SJCRH30 (cell line): ENCODE measurements at regions not wholly inside any gene's neighbourhood (a gene's known extent, or its start where the extent isn't known, plus 50 kb on each side); places are given as distances from the start of the nearest gene placed in this dataset.
"Not testable (repeated sequence)": the region's sequence is repeated elsewhere in the genome, so short reads cannot be mapped to it uniquely, and the experiment has no call there.

Experiments
- DNase-seq, 2 experiments: peaks; one replicate each; pipeline ENCODE4 v3.0.0-alpha.2; 2015 to 2020
- H3K27ac ChIP-seq: fragments of 250-450 bp; sonication (Bioruptor Pico); 2 replicates; pipeline ENCODE4 v1.5.1; 2020; ENCODE audit warnings: mild to moderate bottlenecking, moderate library complexity
- H3K27me3 ChIP-seq: fragments of 250-450 bp; sonication (Bioruptor Pico); 2 replicates; pipeline ENCODE4 v1.5.1; 2020; ENCODE audit warnings: mild to moderate bottlenecking, moderate library complexity
- H3K36me3 ChIP-seq: fragments of 250-450 bp; sonication (Bioruptor Pico); 2 replicates; pipeline ENCODE4 v1.5.1; 2020; ENCODE audit warnings: mild to moderate bottlenecking, moderate library complexity
- H3K4me1 ChIP-seq: fragments of 250-450 bp; sonication (Bioruptor Pico); 2 replicates; pipeline ENCODE4 v1.5.1; 2020; ENCODE audit warnings: mild to moderate bottlenecking, moderate library complexity
- H3K4me3 ChIP-seq: fragments of 250-450 bp; sonication (Bioruptor Pico); 2 replicates; pipeline ENCODE4 v1.5.1; 2020; ENCODE audit warnings: mild to moderate bottlenecking, moderate library complexity
- H3K9me3 ChIP-seq: fragments of 250-450 bp; sonication (Bioruptor Pico); replicated peaks from 2 replicates; pipeline ENCODE4 v1.5.1; 2020; ENCODE audit warnings: mild to moderate bottlenecking, moderate library complexity

- H3K9me3 ChIP-seq, result 0 out of 2 replicates have a peak, but pooled peaks cover 3% of the 10 kb centered on the region
Measured at GRCh38 chr1:14156543-14156942, 441.9 kb upstream of the KAZN start.

GRCh38 chr1:14160781-14161180, 437.7 kb upstream of the KAZN start:
- Histone ChIP-seq H3K27ac (no peak overlapping the region), H3K27me3 (no peaks in the 10 kb centered on the region), H3K9me3 (0 out of 2 replicates have a peak, but pooled peaks cover 3% of the 10 kb centered on the region), H3K4me1 (no peaks in the 10 kb centered on the region), H3K36me3 (no peaks in the 10 kb centered on the region), H3K4me3 (no peak overlapping the region)
- DNase-seq, result no peak

More at GRCh38 chr1:14156543-14156942, 441.9 kb upstream of the KAZN start:
- no peak overlapping the region for H3K27ac ChIP-seq
- H3K36me3 ChIP-seq, result no peaks in the 10 kb centered on the region
- H3K4me1 ChIP-seq, result no peaks in the 10 kb centered on the region
- H3K4me3 ChIP-seq, result no peak overlapping the region
- no peaks in the 10 kb centered on the region for H3K27me3 ChIP-seq
- no peak for DNase-seq

- no peaks in the 10 kb centered on the region for H3K9me3 ChIP-seq
- no peaks in the 10 kb centered on the region for H3K27me3 ChIP-seq
- no peaks in the 10 kb centered on the region for H3K36me3 ChIP-seq
- no peak overlapping the region for H3K27ac ChIP-seq
- no peaks in the 10 kb centered on the region for H3K4me1 ChIP-seq
- DNase-seq, result no peak
- no peak overlapping the region for H3K4me3 ChIP-seq
Measured at GRCh38 chr1:14163246-14163645, 435.2 kb upstream of the KAZN start.

DNA sequence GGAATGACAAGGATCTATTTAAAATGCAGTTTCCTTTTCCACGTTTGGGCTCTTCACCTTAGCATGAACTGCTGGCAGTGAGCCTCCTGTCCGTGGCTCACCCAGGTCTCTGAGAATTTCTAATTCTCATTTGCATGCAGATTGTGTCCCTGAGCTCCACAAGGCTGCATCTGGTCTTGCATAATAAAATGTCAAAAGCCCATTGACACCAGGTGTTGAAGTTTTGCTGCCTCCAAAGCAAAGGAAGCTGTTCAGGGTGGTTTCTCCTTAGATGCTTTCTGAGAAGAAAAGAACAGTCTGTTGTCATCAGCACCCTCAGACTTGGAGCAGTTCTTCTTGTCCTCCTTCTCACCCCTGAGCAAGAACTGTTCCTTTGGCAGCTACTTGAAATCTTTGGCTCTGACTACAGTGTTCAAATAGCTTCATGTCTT, 433.1 kb upstream of the KAZN start:
- DNase-seq, result no peak
- no peaks in the 10 kb centered on the region for H3K4me1 ChIP-seq
- H3K36me3 ChIP-seq, result no peaks in the 10 kb centered on the region
- H3K9me3 ChIP-seq, result no peaks in the 10 kb centered on the region
- H3K27me3 ChIP-seq, result no peaks in the 10 kb centered on the region
- no peak overlapping the region for H3K27ac ChIP-seq
- H3K4me3 ChIP-seq, result no peak overlapping the region

DNA sequence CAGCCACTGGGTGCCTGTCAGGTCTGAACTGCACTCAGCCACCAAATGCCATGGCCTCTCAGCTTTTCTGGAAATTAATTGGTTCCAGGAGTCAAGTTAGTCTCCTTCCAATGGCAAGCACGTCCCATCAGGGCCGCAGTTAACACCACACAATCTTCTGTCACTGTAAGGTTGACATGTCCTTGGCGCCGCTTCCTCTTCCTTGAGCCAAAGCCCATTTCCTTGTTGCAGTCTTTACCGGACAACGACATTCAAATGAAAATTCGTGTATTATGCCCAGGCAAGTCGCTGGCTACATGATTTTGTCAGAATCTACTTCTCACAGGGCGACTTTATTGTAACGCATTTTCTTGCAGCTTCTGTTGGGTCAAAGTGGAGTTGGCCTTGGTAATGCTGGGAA, 430.6 kb upstream of the KAZN start:
- Histone ChIP-seq H3K4me3 (no peak overlapping the region), H3K27me3 (no peaks in the 10 kb centered on the region), H3K4me1 (no peaks in the 10 kb centered on the region), H3K36me3 (no peaks in the 10 kb centered on the region), H3K27ac (no peak overlapping the region), H3K9me3 (no peaks in the 10 kb centered on the region)
- DNase-seq, result no peak

DNA sequence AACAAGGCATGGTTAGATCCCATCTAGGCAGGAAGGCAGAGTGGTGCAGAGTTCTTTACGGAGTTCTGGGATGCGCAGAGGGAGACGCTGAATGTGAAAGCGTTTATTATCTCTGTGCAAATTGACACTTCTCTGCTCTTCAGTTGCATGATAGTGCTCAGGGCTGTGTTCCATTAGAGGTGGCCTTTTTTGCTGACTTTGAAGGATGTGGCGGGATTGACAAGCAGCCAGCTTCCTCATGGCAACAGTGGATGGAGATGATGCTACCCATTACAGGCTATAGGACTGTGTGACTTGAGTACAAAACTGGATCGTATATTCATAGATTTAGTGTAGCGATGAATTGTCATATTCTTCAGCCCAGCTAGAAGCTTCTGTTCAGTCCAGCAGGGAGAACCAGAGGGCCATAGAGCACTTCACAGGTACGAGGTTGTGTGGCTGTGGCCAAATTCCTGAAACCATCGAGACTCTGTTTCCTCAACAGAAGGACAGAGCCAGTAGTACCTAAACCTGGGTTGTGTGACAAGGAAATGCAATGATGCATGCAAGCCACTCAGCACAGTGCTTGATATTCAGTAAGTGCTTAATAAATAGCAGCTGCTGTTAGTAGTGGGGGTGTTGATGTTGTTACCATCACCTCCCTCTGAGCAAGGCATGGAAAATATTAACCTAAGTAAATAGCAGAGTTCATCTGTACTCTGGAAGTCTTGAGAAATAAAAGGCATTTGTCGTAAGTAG, 430.0 kb upstream of the KAZN start:
- no peaks in the 10 kb centered on the region for H3K27me3 ChIP-seq
- no peak for DNase-seq
- H3K4me3 ChIP-seq, result no peak overlapping the region
- H3K27ac ChIP-seq, result no peak overlapping the region
- H3K9me3 ChIP-seq, result no peaks in the 10 kb centered on the region
- H3K4me1 ChIP-seq, result no peaks in the 10 kb centered on the region
- no peaks in the 10 kb centered on the region for H3K36me3 ChIP-seq

- Histone ChIP-seq H3K36me3 (no peaks in the 10 kb centered on the region), H3K4me1 (no peaks in the 10 kb centered on the region), H3K27me3 (no peaks in the 10 kb centered on the region), H3K27ac (no peak overlapping the region), H3K9me3 (no peaks in the 10 kb centered on the region), H3K4me3 (no peak overlapping the region)
- no peak for DNase-seq
Measured at GRCh38 chr1:14173598-14173997, 424.9 kb upstream of the KAZN start.

DNA sequence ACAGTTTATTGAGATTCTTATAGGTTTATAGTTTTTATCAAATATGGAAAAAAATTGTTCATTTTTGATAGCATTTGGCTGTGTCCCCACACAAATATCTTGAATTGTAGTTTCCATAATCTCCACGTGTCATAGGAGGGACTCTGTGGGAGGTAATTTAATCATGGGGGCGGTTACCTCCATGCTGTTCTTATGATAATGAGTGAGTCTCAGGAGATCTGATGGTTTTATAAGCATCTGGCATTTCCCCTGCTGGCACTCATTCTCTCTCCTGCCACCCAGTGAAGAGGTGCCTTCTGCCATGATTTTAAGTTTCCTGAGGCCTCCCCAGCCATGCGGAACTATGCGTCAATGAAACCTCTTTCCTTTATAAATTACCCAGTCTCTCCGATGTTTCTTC, 420.6 kb upstream of the KAZN start:
- not testable (repeated sequence) for H3K27ac ChIP-seq, H3K4me3 ChIP-seq, H3K4me1 ChIP-seq, H3K36me3 ChIP-seq, DNase-seq, H3K27me3 ChIP-seq, H3K9me3 ChIP-seq

DNA sequence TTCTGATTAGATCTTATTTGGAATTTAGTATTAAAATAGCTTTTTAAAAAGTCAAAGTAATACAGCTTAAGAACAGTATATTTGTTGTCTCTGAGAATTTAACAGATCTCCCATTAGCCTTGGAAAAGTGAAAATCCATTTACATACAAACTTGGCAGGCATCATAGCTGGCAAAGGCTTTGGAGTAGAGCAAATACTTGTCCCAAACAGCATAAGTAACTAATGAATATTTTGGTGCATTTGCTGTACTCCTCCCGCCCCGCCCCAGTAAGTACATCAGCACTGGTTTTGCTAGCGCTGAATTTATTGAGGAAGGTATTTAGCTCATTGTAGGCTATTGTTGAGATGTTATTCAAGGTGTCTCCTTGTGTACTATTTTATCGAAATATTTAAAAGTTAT, 417.7 kb upstream of the KAZN start:
- Histone ChIP-seq H3K9me3 (no peaks in the 10 kb centered on the region), H3K4me1 (no peaks in the 10 kb centered on the region), H3K27me3 (peaks cover 15% of the 10 kb centered on the region), H3K27ac (no peak overlapping the region), H3K4me3 (no peak overlapping the region), H3K36me3 (no peaks in the 10 kb centered on the region)
- no peak for DNase-seq

DNA sequence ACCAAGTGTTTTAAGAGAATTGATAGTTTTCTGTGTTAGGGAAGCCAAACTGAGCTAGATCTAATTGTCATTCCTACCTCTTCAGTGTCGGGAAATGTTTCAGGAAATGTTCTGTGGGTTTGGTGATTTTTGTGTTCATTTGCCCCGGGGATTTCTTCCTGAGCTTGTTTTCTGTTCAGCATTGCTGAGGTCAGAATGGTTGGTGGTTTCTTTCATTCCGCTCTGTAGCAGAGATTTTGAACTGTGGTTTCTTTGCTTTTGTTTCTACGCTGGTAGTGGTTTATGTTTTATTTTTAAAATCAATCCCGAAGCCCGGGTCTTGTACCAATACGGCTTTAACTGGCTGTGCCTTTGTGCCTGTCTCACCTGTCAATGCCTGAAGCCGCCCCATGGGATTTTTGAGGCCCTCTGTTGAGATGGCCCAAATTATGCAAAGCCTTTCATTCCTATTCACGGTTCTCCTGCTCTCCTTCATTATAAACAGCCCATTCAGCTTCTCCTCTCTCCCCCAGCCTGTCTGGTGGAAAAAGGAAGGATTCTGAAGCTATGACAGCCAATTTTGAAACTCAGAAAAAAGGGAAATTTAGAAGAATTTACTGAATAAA, 417.2 kb upstream of the KAZN start:
- Histone ChIP-seq H3K4me1 (no peaks in the 10 kb centered on the region), H3K27me3 (peaks cover 15% of the 10 kb centered on the region), H3K9me3 (no peaks in the 10 kb centered on the region), H3K27ac (no peak overlapping the region), H3K4me3 (no peak overlapping the region), H3K36me3 (no peaks in the 10 kb centered on the region)
- DNase-seq, result no peak

- H3K27me3 ChIP-seq, result peaks cover 15% of the 10 kb centered on the region
- no peak overlapping the region for H3K4me3 ChIP-seq
- H3K27ac ChIP-seq, result no peak overlapping the region
- no peak for DNase-seq
- no peaks in the 10 kb centered on the region for H3K36me3 ChIP-seq
- no peaks in the 10 kb centered on the region for H3K9me3 ChIP-seq
- no peaks in the 10 kb centered on the region for H3K4me1 ChIP-seq
Measured at GRCh38 chr1:14182856-14183255, 415.6 kb upstream of the KAZN start.

GRCh38 chr1:14183329-14183728, 415.2 kb upstream of the KAZN start:
- Histone ChIP-seq H3K4me3 (no peak overlapping the region), H3K4me1 (no peaks in the 10 kb centered on the region), H3K9me3 (no peaks in the 10 kb centered on the region), H3K27me3 (peaks cover 15% of the 10 kb centered on the region), H3K36me3 (no peaks in the 10 kb centered on the region), H3K27ac (no peak overlapping the region)
- DNase-seq, result no peak

GRCh38 chr1:14184454-14184853, 414.0 kb upstream of the KAZN start:
- Histone ChIP-seq H3K27ac (no peak overlapping the region), H3K27me3 (peaks cover 16% of the 10 kb centered on the region), H3K9me3 (no peaks in the 10 kb centered on the region), H3K4me1 (no peaks in the 10 kb centered on the region), H3K4me3 (no peak overlapping the region), H3K36me3 (no peaks in the 10 kb centered on the region)
- DNase-seq, result no peak

GRCh38 chr1:14189381-14189780, 409.1 kb upstream of the KAZN start:
- no peak for DNase-seq
- Histone ChIP-seq H3K36me3 (no peaks in the 10 kb centered on the region), H3K4me1 (no peaks in the 10 kb centered on the region), H3K27ac (no peak overlapping the region), H3K4me3 (no peak overlapping the region), H3K27me3 (peaks cover 11% of the 10 kb centered on the region; the same call in 1 of the 2 replicates), H3K9me3 (no peaks in the 10 kb centered on the region)

- no peaks in the 10 kb centered on the region for H3K9me3 ChIP-seq
- no peak for DNase-seq
- H3K36me3 ChIP-seq, result no peaks in the 10 kb centered on the region
- H3K4me3 ChIP-seq, result no peak overlapping the region
- peaks cover 4% of the 10 kb centered on the region; the same call in 1 of the 2 replicates for H3K27me3 ChIP-seq
- H3K27ac ChIP-seq, result no peak overlapping the region
- H3K4me1 ChIP-seq, result no peaks in the 10 kb centered on the region
Measured at GRCh38 chr1:14190508-14190907, 408.0 kb upstream of the KAZN start.

GRCh38 chr1:14194511-14194910, 404.0 kb upstream of the KAZN start:
- Histone ChIP-seq H3K36me3 (no peaks in the 10 kb centered on the region), H3K4me3 (no peak overlapping the region), H3K9me3 (no peaks in the 10 kb centered on the region), H3K27me3 (peaks cover 2% of the 10 kb centered on the region), H3K4me1 (no peaks in the 10 kb centered on the region), H3K27ac (no peak overlapping the region)
- no peak for DNase-seq
